PC-3 (cell line): ENCODE measurements at regions not wholly inside any gene's neighbourhood (a gene's known extent, or its start where the extent isn't known, plus 50 kb on each side); places are given as distances from the start of the nearest gene placed in this dataset.
A peak's percentile ranks its signal among the peaks of the same experiment; 100 is the strongest.

ENCODE experiments used
- ATAC-seq: fragments of 200-7000 bp; cut with Tn5 transposase; 2 replicates; pipeline ENCODE4 v1.9.1; 2020; ENCODE audit warnings: mild to moderate bottlenecking, moderate library complexity
- BruUV-seq: library from RNA; stranded (reverse); fragments of 400-500 nt; replicated peaks from 2 replicates; lab custom pipeline; 2021; lab: Mats Ljungman, UMichigan
- CTCF ChIA-PET: fragments of 300-600 bp; sonication (Branson Sonifier 250); formaldehyde crosslinking; loops from one replicate; lab custom pipeline; 2022; ENCODE audit warnings: antibody characterized with exemption; lab: Charles Lee
- POLR2A ChIA-PET: fragments of 300-600 bp; sonication (Branson Sonifier 250); formaldehyde crosslinking; loops from one replicate; lab custom pipeline; 2022; ENCODE audit warnings: antibody characterized with exemption; ENCODE audit not compliant: unreplicated experiment; lab: Charles Lee
- DNase-seq: peaks from one replicate; pipeline ENCODE4 v3.0.0-alpha.2; 2015
- H2AFZ ChIP-seq: fragments of 300-600 bp; sonication (generic); 2 replicates; pipeline ENCODE4 v1.6.0; 2016; ENCODE audit warnings: antibody characterized with exemption, low read length
- H3F3A ChIP-seq: fragments of 300-600 bp; sonication (generic); one replicate; pipeline ENCODE4 v1.6.0; 2017; ENCODE audit warnings: antibody characterized with exemption, low read length, control low read depth, mild to moderate bottlenecking; ENCODE audit not compliant: unreplicated experiment
- H3K27ac ChIP-seq: fragments of 300-600 bp; sonication (generic); 2 replicates; pipeline ENCODE4 v1.5.1; 2016; ENCODE audit warnings: mild to moderate bottlenecking, low read length
- H3K27me3 ChIP-seq: fragments of 300-600 bp; sonication (generic); 2 replicates; pipeline ENCODE4 v1.6.1; 2016; ENCODE audit warnings: low read length, mixed read lengths
- H3K36me3 ChIP-seq: fragments of 300-600 bp; sonication (generic); 2 replicates; pipeline ENCODE4 v1.6.1; 2016; ENCODE audit warnings: low read depth, mixed run types, low read length, mixed read lengths
- H3K4me1 ChIP-seq: fragments of 300-600 bp; sonication (generic); 2 replicates; pipeline ENCODE4 v1.5.1; 2016; ENCODE audit warnings: low read length; ENCODE audit not compliant: insufficient read depth
- H3K4me2 ChIP-seq: fragments of 300-600 bp; sonication (generic); 2 replicates; pipeline ENCODE4 v1.6.0; 2016; ENCODE audit warnings: low read length
- H3K4me3 ChIP-seq: fragments of 300-600 bp; sonication (generic); 2 replicates; pipeline ENCODE4 v1.5.1; 2016; ENCODE audit warnings: mild to moderate bottlenecking, low read length, mixed read lengths
- H3K79me2 ChIP-seq: fragments of 300-600 bp; sonication (generic); 2 replicates; pipeline ENCODE4 v1.6.1; 2017; ENCODE audit warnings: low read length, mixed read lengths
- H3K9ac ChIP-seq: fragments of 300-600 bp; sonication (generic); 2 replicates; pipeline ENCODE4 v1.6.0; 2016; ENCODE audit warnings: mild to moderate bottlenecking, low read length
- H3K9me2 ChIP-seq: fragments of 300-600 bp; sonication (generic); replicated peaks from 2 replicates; pipeline ENCODE4 v1.6.1; 2016; ENCODE audit warnings: mixed run types, low read length, mixed read lengths
- H3K9me3 ChIP-seq: fragments of 300-600 bp; sonication (generic); 2 replicates; pipeline ENCODE4 v1.6.1; 2016; ENCODE audit warnings: low read length, mixed read lengths
- H4K20me1 ChIP-seq: fragments of 300-600 bp; sonication (generic); 2 replicates; pipeline ENCODE4 v1.6.1; 2016; ENCODE audit warnings: low read length, mixed read lengths
- EZH2 ChIP-seq: fragments of 300-600 bp; sonication (generic); IDR thresholded peaks from one replicate; pipeline ENCODE4 v1.6.1; 2017; ENCODE audit warnings: antibody characterized with exemption, mild to moderate bottlenecking, low read length; ENCODE audit not compliant: unreplicated experiment
- EZH2phosphoT487 ChIP-seq: fragments of 300-600 bp; sonication (generic); IDR thresholded peaks from 2 replicates; pipeline ENCODE4 v1.6.1; 2018; ENCODE audit warnings: mild to moderate bottlenecking, antibody characterized with exemption, low read length, borderline replicate concordance
- intact Hi-C: fragments of 100-400 bp; cut with micrococcal nuclease; formaldehyde crosslinking; loops from 2 replicates; pipeline ENCODE4 v1.9.0; 2023
- TF ChIP-seq, protein P1 (sequence below): fragments of 300-600 bp; sonication (generic); conservative IDR thresholded peaks from 2 replicates; pipeline ENCODE4 v1.5.1; 2017; ENCODE audit warnings: antibody characterized with exemption, low read depth, mild to moderate bottlenecking, low read length

- H4K20me1 ChIP-seq = no peaks in the 10 kb centered on the region
- H3F3A ChIP-seq = no peaks in the 10 kb centered on the region
- TF ChIP-seq EZH2phosphoT487 = no peak
- no peak overlapping the region for H2AFZ ChIP-seq
- H3K9ac ChIP-seq = no peak overlapping the region
- peaks cover 9% of the 10 kb centered on the region; the same call in 1 of the 2 replicates for H3K4me1 ChIP-seq
- DNase-seq (peak; percentile 14), ATAC-seq (no peak)
- H3K36me3 ChIP-seq = no peaks in the 10 kb centered on the region
- BruUV-seq = no TSS peak
- H3K27ac ChIP-seq = no peak overlapping the region
- no peaks in the 10 kb centered on the region for H3K9me2 ChIP-seq
- CTCF ChIA-PET = no interaction called here
- H3K4me3 ChIP-seq = no peak overlapping the region
- H3K27me3 ChIP-seq = no peaks in the 10 kb centered on the region
- H3K9me3 ChIP-seq = no peaks in the 10 kb centered on the region
- H3K79me2 ChIP-seq = no peaks in the 10 kb centered on the region
- H3K4me2 ChIP-seq = no peak overlapping the region
- intact Hi-C loops = no loop called here
- POLR2A ChIA-PET = no interaction called here
These were observed 263.3 kb upstream of the TPM1 start for GRCh38 chr15:62779036-62779770.

DNA sequence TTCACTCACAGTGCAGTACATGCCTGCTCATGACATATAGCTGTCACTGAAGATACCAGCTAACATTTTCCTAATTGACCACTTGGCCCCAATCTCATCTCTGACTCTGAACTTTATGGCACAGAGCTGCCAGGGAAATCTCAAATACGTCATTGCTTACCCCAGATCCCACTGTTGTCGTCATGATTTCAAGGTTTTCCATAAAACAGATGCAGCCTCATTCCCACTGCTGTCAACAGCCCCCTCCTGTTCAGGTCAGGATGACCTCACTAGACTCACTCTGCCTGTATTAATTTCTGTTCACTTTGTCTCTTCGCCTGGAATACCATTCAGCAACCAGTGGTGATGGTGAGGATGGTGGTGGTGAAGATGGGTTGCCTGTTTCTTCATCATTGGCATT, 262.6 kb upstream of the TPM1 start:
- no peaks in the 10 kb centered on the region for H3K27me3 ChIP-seq
- intact Hi-C loops = loop anchor here (5.0 kb wide), 1 partner anchor 267 kb away; no protein-coding TSS in a partner anchor
- no peaks in the 10 kb centered on the region for H4K20me1 ChIP-seq
- H3K4me1 ChIP-seq = peaks cover 9% of the 10 kb centered on the region; the same call in 1 of the 2 replicates
- no peak for TF ChIP-seq EZH2phosphoT487
- TF ChIP-seq EZH2 = no peak
- TF ChIP-seq, protein P1, sequence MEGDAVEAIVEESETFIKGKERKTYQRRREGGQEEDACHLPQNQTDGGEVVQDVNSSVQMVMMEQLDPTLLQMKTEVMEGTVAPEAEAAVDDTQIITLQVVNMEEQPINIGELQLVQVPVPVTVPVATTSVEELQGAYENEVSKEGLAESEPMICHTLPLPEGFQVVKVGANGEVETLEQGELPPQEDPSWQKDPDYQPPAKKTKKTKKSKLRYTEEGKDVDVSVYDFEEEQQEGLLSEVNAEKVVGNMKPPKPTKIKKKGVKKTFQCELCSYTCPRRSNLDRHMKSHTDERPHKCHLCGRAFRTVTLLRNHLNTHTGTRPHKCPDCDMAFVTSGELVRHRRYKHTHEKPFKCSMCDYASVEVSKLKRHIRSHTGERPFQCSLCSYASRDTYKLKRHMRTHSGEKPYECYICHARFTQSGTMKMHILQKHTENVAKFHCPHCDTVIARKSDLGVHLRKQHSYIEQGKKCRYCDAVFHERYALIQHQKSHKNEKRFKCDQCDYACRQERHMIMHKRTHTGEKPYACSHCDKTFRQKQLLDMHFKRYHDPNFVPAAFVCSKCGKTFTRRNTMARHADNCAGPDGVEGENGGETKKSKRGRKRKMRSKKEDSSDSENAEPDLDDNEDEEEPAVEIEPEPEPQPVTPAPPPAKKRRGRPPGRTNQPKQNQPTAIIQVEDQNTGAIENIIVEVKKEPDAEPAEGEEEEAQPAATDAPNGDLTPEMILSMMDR = no peak
- no peak for DNase-seq
- CTCF ChIA-PET = no interaction called here
- no peaks in the 10 kb centered on the region for H3K9me2 ChIP-seq
- no peak overlapping the region for H3K9ac ChIP-seq
- ATAC-seq = no peak
- H3K27ac ChIP-seq = no peak overlapping the region
- no peak overlapping the region for H3K4me3 ChIP-seq
- no peak overlapping the region for H2AFZ ChIP-seq
- H3K79me2 ChIP-seq = no peaks in the 10 kb centered on the region
- no peaks in the 10 kb centered on the region for H3F3A ChIP-seq
- no peak overlapping the region for H3K4me2 ChIP-seq
- BruUV-seq = no TSS peak
- POLR2A ChIA-PET = no interaction called here
- H3K9me3 ChIP-seq = no peaks in the 10 kb centered on the region
- H3K36me3 ChIP-seq = no peaks in the 10 kb centered on the region

- intact Hi-C loops = loop anchor here (5.0 kb wide), 1 partner anchor 266 kb away; no protein-coding TSS in a partner anchor
- Histone ChIP-seq H3K4me1 (peaks cover 9% of the 10 kb centered on the region; the same call in 1 of the 2 replicates), H3K4me2 (no peak overlapping the region), H3K36me3 (no peaks in the 10 kb centered on the region), H3K27me3 (no peaks in the 10 kb centered on the region), H4K20me1 (no peaks in the 10 kb centered on the region), H3K9me3 (no peaks in the 10 kb centered on the region), H3F3A (no peaks in the 10 kb centered on the region), H3K9me2 (no peaks in the 10 kb centered on the region), H2AFZ (no peak overlapping the region), H3K27ac (no peak overlapping the region), H3K4me3 (no peak overlapping the region), H3K9ac (no peak overlapping the region), H3K79me2 (no peaks in the 10 kb centered on the region)
- no peak for DNase-seq
- TF ChIP-seq EZH2phosphoT487 (no peak), EZH2 (no peak)
- TF ChIP-seq, protein P1 = no peak
- ChIA-PET CTCF (no interaction called here), POLR2A (no interaction called here)
- no peak for ATAC-seq
- BruUV-seq = no TSS peak
These were observed 261.5 kb upstream of the TPM1 start for GRCh38 chr15:62781081-62781497.
